ENCODE measurements at regions not wholly inside any gene's neighbourhood (a gene's known extent, or its start where the extent isn't known, plus 50 kb on each side); places are given as distances from the start of the nearest gene placed in this dataset.

DNA sequence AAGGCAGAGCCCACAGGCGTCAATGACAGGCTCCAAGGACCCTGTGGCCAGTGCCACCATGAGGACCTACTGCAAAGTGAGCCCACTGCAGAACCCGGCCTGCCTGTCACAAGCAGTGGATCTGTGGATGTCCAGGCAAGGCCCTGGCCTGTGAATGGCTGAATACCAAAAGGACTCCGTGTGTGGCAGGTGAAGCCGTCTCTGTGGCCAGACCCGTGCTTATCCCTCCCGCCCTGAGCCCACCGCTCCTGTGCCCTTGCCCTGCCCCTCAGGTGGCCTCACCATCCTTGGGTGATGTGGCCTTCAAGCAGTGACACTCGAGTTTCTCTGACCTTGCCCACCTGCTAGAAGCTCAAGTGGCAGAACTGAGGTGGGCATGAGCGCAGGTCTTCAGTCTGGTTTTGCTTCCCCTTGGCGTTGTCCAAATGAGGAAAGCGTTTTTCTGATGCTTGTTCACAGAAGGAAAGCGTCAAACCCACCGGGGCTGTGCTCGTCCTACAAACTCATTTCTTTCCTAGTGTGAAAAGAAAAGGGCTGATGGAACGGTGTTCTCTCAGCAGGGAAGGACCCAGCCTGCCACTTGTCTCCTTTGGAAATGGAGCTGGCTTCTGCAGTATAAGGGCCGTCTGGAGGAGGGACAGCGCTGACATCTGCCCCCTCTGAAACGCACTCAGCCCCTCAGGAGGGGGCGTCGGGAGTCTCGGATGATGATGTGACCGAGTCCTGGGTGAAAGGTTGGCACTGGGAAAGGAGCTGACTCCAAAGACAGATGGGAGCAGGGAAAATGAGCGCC is 377.7 kb upstream of the IRX4 start:
- no peaks in the 10 kb centered on the region for H3K36me3 Mint-ChIP-seq (ENCODE audit: low read depth)
- no peak for ATAC-seq
- no peaks in the 10 kb centered on the region for H3K27me3 Mint-ChIP-seq
- H3K4me3 Mint-ChIP-seq: no peak overlapping the region
- no peaks in the 10 kb centered on the region for H3K4me1 Mint-ChIP-seq
- DNase-seq: no peak
- H3K9me3 Mint-ChIP-seq: no peaks in the 10 kb centered on the region
- no peak overlapping the region for H3K27ac Mint-ChIP-seq

DNA sequence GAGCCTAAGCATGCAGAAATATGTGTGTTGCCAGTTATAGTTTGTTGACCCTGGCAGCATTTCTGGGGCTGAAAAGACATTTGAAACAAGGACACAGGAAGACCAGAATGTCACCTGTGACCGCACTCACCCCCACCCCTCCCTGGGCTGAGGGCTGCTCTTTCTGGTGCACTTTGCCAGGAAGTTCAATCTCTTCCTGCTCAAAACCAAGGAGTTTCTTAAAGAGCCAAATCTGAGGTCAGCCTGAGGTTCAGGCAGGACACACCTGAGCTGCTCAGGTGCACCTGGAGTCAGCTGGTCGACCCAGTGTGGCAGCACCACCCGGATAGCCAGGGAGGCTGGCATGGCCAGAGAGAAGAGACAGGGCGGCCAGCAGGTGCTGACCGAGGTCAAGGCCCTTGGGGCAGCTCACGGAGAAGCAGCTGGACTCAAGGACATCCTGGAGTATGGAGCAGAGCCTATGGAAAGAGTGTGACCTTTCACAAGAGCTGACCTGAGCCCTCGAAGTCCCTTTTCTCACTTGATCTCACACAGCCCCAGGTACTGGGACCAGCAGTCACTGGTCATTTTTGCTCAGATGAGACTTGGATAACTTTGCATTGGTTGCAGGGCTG is 376.9 kb upstream of the IRX4 start:
- H3K9me3 Mint-ChIP-seq: no peaks in the 10 kb centered on the region

DNA sequence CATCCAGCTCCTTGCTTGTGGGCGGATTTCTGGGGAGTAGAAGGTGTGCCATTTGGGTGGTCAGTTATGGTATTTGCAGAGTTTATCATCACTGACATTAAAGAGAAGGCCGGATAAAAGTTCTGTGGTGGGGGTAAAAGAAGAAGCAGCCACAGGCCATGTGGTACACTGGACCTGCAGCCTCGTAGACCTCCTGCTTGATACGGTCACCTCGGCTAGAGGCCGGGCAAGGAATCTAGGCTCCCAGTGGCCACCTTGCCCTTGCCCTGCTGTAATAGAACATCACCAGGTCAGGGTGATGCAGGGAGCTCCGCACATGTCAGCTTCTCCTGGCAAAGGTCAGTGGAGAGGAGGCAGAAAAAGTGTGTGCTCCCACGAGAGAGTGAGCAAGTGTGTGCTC is 376.1 kb upstream of the IRX4 start:
- H3K36me3 Mint-ChIP-seq (ENCODE audit: low read depth): no peaks in the 10 kb centered on the region
- DNase-seq (no peak), ATAC-seq (no peak)
- no peaks in the 10 kb centered on the region for H3K27me3 Mint-ChIP-seq
- no peaks in the 10 kb centered on the region for H3K9me3 Mint-ChIP-seq
- H3K27ac Mint-ChIP-seq: no peak overlapping the region
- H3K4me3 Mint-ChIP-seq: no peak overlapping the region
- H3K4me1 Mint-ChIP-seq: peaks cover 2% of the 10 kb centered on the region

More for the DNA sequence above, 376.9 kb upstream of the IRX4 start:
- no peaks in the 10 kb centered on the region for H3K27me3 Mint-ChIP-seq
- H3K4me1 Mint-ChIP-seq: no peaks in the 10 kb centered on the region
- ATAC-seq (no peak), DNase-seq (no peak)
- no peak overlapping the region for H3K27ac Mint-ChIP-seq
- H3K36me3 Mint-ChIP-seq (ENCODE audit: low read depth): no peaks in the 10 kb centered on the region
- no peak overlapping the region for H3K4me3 Mint-ChIP-seq

DNA sequence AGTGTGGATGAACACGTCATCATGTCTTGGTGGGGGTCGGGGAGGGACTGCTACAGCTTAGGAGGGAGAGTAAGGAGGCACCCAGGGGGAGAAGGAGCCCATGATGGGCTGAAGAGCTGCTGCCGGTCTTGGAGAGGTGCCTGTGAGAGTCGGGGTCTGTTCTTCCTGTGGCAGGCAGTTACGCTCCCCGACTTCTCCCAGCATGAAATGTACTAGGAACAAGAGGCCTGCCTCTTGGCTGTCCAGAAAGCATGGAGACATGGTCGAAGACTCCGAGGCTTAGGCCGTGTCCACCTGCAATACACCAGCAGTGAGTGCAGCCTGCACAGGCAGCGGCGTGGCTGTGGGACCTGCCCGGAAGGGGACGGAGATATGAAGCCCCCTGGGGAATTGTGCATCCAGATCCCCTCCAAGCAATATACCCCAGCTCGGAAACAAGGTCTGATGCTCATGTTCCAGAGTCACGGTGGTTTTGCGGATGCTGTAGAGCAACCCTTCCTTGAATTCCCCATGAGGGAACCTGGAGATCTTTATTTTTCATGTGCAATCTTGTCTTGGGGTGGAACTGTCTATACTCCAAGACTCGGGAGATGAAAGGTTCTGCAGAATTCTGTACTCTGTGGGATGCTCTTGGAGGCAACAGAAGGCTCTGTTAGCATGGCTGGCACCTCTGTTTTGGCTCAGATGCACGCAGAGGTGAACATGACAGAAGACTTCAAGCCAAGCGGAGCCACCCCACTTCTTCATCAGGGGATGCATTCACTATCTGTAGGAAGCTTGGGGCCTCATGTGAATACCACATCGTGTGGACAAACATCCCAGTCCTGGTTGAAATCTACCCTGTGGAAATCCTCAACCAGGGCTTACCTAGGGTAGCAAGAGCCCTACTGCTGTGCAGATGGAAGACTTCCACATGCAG is 374.9 kb upstream of the IRX4 start:
- H3K27ac Mint-ChIP-seq: no peak overlapping the region

DNA sequence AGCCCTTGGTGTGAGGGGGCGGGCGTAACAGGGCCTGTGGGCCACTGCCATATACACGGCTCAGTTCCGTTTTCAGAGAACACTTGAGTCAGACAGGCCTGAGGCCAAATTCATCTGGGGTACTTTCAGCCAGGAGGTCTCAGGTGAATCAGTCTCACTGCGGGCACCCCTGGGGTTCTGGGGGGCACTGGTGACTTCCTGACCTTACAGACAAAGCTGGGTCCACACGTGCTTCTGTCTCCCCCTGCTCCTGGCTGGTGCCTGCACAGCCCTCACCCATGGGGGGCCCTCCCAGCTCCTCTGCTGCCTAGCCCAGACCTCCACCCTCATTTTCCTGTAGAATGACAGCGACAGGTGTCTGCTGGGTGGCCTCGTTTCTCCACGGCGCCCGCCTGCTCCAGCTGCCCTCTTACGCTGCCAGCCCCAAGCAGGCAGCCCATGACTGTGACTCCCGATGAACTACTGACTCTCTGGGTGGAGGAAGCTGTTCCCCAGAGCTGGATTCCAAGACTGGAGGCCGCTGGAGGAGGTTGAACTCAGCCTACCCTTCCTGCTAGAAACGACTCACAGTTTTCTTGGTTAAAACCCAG is 374.1 kb upstream of the IRX4 start:
- ATAC-seq: no peak
- Mint-ChIP-seq H3K4me3 (no peak overlapping the region), H3K36me3 (ENCODE audit: low read depth) (no peaks in the 10 kb centered on the region), H3K9me3 (no peaks in the 10 kb centered on the region), H3K27ac (no peak overlapping the region), H3K4me1 (peaks cover 2% of the 10 kb centered on the region), H3K27me3 (no peaks in the 10 kb centered on the region)
- DNase-seq: no peak

More for the DNA sequence above, 374.9 kb upstream of the IRX4 start:
- no peak overlapping the region for H3K4me3 Mint-ChIP-seq
- DNase-seq: no peak
- no peaks in the 10 kb centered on the region for H3K36me3 Mint-ChIP-seq (ENCODE audit: low read depth)
- H3K27me3 Mint-ChIP-seq: no peaks in the 10 kb centered on the region
- no peak for ATAC-seq
- H3K4me1 Mint-ChIP-seq: peaks cover 2% of the 10 kb centered on the region
- H3K9me3 Mint-ChIP-seq: no peaks in the 10 kb centered on the region

DNA sequence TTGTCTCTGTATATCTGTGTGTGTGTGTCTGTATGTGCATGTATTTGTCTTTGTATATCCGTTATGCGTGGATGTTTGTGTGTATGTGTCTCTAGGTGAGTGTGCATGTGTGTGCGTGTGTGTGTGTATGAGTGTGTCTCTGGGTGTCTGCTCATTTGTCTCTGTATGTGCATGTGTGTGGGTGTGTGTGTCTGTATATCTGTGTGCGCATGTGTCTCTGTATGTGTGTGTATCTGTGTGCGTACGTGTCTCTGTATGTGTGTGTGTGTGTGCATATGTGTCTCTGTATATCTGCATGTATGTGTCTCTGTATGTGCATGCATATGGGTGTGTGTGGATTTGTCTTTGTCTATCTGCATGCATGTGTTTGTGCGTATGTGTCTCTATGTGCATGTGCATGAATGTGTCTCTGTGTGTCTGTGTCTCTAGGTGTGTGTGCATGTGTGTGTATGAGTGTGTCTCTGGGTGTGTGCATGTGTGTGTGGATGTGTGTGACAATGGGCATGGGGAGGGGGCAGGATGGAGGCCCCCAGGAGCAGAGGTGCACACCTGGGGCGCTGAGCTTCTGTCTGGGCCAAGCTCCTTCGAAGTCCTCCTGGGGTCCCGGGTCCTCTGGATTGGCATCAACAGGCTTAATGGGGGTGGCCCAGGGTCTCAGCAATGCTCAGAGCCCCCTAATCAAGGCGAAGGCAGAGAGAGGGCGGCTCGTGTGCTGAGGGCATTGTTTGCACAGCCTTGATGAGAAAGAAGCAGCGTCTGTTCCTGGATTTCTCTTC is 373.4 kb upstream of the IRX4 start:
- Mint-ChIP-seq H3K36me3 (ENCODE audit: low read depth) (no peaks in the 10 kb centered on the region), H3K27me3 (no peaks in the 10 kb centered on the region), H3K4me3 (no peak overlapping the region), H3K9me3 (no peaks in the 10 kb centered on the region), H3K27ac (no peak overlapping the region), H3K4me1 (peaks cover 2% of the 10 kb centered on the region)
- no peak for ATAC-seq
- no peak for DNase-seq

DNA sequence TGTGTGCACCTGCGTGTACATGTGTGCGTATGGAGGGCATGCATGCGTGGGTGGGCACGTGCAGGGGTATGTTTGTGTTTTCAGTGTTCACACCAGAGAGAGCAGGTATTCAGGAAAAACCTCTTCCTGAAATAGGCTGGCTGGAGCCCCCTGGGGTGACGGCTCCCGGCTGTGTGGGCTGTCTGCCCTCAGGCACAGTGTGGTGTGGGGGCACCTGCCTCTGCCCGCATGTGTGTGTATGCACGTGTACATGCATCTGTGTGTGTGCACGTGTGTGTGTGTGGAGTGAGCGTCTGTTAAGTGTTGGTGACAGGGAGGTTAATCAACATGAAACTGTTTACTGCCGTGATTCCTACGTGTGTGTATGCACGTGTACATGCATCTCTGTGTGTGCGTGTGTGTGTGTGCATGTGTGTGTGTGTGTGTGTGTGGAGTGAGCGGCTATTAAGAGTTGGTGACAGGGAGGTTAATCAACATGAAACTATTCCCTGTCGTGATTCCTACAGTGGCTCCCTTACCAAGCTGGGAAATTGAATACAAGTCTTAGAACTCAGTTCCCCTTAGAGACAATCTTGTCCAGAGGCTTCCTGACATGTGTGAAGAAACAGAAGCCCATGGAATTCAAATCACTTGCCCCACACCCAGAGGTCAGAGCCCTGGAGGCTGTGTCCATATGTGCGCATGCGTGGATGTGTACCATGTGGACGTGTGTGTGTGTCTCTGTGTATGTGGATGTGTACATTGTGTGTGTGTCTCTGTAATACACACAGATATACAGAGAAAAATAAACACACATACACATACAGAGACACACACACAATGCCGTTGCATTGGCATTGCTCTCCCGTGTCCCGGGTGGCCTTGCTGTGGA is 372.4 kb upstream of the IRX4 start:
- no peak overlapping the region for H3K4me3 Mint-ChIP-seq
- ATAC-seq: no peak
- peaks cover 2% of the 10 kb centered on the region for H3K4me1 Mint-ChIP-seq
- no peaks in the 10 kb centered on the region for H3K27me3 Mint-ChIP-seq
- no peaks in the 10 kb centered on the region for H3K9me3 Mint-ChIP-seq
- DNase-seq: no peak
- H3K36me3 Mint-ChIP-seq (ENCODE audit: low read depth): no peaks in the 10 kb centered on the region
- H3K27ac Mint-ChIP-seq: no peak overlapping the region

DNA sequence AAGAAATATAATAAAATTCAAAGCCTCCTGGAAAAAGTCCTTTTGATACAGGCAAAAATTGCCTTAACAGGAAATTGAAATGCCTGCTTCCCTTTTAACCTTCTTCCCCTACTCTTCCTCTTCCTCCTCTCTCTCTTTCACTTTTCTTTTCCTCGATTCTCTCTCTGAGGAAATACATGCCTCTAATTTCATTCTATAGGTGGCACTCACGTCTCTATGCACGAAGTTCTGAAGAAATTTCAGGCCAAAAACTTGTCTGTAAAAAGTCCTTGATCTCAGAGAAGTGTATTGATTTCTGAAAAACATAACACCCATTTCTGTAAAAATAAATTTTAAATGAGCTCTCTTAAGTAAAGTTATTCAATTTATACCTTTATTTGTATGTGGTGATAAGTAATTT is 371.7 kb upstream of the IRX4 start:
- Mint-ChIP-seq H3K27ac (no peak overlapping the region), H3K27me3 (no peaks in the 10 kb centered on the region), H3K9me3 (no peaks in the 10 kb centered on the region), H3K36me3 (ENCODE audit: low read depth) (no peaks in the 10 kb centered on the region), H3K4me1 (peaks cover 2% of the 10 kb centered on the region), H3K4me3 (no peak overlapping the region)
- ATAC-seq (no peak), DNase-seq (no peak)

DNA sequence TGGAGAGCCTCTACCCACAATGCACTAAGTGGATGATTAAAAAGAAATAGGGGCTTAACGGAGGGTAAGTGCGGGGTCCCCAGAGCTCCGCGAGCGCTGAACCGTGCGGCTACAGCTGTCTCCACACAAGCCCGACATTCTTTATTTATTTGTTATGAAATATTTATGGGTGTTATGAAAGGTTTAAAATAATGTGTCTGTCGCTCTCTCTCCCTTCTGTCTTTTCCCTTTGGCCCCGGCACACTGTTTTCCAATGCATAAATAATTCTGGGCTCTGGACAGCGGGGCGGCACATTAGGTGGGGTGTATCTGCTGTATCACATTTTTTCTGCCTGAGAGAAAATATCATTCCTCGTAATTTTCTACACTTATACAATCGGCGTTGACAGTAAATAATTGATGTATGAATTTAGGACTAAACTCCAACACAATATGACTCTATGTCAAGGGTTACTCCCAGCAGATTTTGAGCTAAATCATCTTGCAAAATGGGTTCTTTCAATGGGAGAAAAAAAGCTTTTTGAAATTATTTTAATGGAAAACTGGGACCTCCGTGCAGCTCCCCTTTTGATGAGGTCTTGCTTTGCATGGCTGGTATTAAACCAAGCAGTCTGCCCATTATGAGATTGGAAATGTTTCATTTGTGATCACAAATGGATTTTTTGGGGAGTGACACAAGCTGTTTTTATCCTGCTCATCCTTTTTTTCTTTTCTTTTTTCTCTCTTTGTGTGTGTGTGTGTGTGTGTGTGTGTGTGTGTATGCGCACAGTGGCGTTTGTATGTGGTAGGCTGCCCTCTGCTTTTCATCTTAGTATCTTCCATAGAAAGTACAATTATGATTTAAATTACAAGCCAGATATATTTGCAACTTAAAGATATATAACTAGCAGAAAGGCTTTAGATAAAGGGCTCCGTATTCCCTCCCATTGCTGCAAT is 370.6 kb upstream of the IRX4 start:
- Mint-ChIP-seq H3K4me1 (peaks cover 2% of the 10 kb centered on the region), H3K36me3 (ENCODE audit: low read depth) (no peaks in the 10 kb centered on the region), H3K27ac (no peak overlapping the region), H3K27me3 (no peaks in the 10 kb centered on the region), H3K4me3 (no peak overlapping the region), H3K9me3 (no peaks in the 10 kb centered on the region)
- DNase-seq: no peak
- ATAC-seq: no peak

DNA sequence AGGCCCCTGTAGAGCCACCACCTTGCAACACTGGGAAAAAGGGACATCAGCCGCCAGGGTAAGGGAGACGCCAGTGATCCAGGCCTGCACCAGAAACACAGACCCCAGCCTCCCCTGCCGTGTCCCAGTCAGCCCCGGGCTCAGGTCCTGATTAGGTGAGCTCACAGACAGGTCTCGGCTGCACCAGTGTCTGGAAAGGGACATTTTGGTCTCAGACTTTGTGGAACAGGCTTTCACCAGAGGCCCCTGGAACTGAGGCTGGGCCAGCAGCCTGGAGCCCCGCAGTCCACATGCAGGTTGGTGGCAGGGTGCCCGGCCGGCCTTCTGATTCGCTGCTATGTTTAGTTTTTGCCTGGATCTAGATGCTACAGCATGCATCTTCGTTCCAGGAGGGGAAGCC is 369.0 kb upstream of the IRX4 start:
- no peak overlapping the region for H3K27ac Mint-ChIP-seq
- DNase-seq: no peak
- ATAC-seq: no peak
- no peaks in the 10 kb centered on the region for H3K27me3 Mint-ChIP-seq
- peaks cover 12% of the 10 kb centered on the region for H3K9me3 Mint-ChIP-seq
- H3K4me1 Mint-ChIP-seq: peaks cover 2% of the 10 kb centered on the region
- no peak overlapping the region for H3K4me3 Mint-ChIP-seq
- no peaks in the 10 kb centered on the region for H3K36me3 Mint-ChIP-seq (ENCODE audit: low read depth)

DNA sequence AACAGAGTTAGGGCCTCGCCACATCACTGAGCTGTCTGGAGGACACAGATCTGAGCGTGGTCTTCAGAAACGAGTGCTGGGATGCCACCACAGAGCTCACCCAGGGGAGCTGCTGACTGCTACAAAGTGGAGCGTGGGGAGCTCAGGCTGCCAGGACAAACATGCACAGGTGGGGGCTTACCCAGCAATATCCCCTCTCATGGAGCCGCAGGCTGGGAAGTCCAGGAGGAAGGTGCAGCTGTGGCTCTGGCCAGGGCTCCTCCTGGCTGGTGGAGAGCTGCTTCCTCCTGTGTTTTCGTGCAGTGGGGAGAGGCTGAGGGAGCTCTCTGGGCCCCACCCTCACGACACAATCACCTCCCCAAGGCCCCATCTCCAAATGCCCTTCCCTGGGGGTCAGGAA is 368.6 kb upstream of the IRX4 start:
- H3K9me3 Mint-ChIP-seq: peaks cover 15% of the 10 kb centered on the region
- H3K4me3 Mint-ChIP-seq: no peak overlapping the region
- no peak for ATAC-seq
- H3K36me3 Mint-ChIP-seq (ENCODE audit: low read depth): no peaks in the 10 kb centered on the region
- no peaks in the 10 kb centered on the region for H3K27me3 Mint-ChIP-seq
- no peak overlapping the region for H3K27ac Mint-ChIP-seq
- no peak for DNase-seq
- H3K4me1 Mint-ChIP-seq: peaks cover 2% of the 10 kb centered on the region

DNA sequence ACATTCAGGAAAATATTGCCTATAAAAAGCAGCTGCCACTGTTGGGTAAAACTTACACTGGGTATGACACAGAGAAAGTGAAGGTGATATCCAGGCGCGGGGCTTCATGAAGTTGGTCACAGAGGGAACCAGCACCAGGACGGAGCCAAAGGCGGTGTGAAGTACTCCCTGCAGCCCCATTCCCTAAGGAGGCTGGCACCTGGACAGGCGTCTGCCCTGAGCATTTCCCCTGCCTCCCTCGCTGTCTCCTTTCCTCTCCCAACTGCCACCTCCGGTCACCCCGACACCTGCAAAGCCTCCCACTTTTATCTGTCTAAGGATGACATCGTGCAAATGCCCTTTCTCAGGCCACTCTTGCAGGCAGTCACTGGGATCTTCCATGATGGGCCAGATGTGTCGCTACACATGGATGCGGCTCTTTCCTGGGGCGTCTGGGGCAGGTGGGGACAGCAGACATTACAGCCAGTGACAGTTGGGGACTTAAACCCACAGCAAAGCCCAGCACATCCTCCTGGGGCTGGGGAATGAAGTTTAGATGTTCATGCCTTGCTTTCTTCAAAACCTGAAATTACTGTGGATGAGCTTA is 367.7 kb upstream of the IRX4 start:
- Mint-ChIP-seq H3K27ac (no peak overlapping the region), H3K4me3 (no peak overlapping the region), H3K9me3 (peaks cover 15% of the 10 kb centered on the region), H3K4me1 (peaks cover 2% of the 10 kb centered on the region), H3K27me3 (no peaks in the 10 kb centered on the region), H3K36me3 (ENCODE audit: low read depth) (no peaks in the 10 kb centered on the region)
- ATAC-seq: no peak
- DNase-seq: no peak
